SU-DHL-6 (cell line): ENCODE measurements at regions not wholly inside any gene's neighbourhood (a gene's known extent, or its start where the extent isn't known, plus 50 kb on each side); places are given as distances from the start of the nearest gene placed in this dataset.

ENCODE experiments used
- H2AFZ ChIP-seq: fragments of 200-600 bp; sonication (generic); 2 replicates; pipeline ENCODE4 v1.6.1; 2014; ENCODE audit warnings: low read depth, mild to moderate bottlenecking, moderate library complexity, mixed read lengths, antibody characterized with exemption, low read length; ENCODE audit not compliant: severe bottlenecking
- H3F3A ChIP-seq: fragments of 200-600 bp; shearing (Covaris generic); 2 replicates; pipeline ENCODE4 v1.6.0; 2016; ENCODE audit warnings: antibody characterized with exemption, mild to moderate bottlenecking; ENCODE audit not compliant: insufficient read depth
- H3K27ac ChIP-seq: fragments of 200-600 bp; sonication (generic); 2 replicates; pipeline ENCODE4 v1.5.1; 2016; ENCODE audit warnings: low read depth, mild to moderate bottlenecking, low read length, moderate library complexity, mixed read lengths
- H3K27me3 ChIP-seq: fragments of 200-600 bp; sonication (generic), shearing (Covaris generic); 2 replicates; pipeline ENCODE4 v1.6.0; 2014; ENCODE audit warnings: mild to moderate bottlenecking, low read length
- H3K36me3 ChIP-seq: fragments of 200-600 bp; sonication (generic); 2 replicates; pipeline ENCODE4 v1.6.1; 2014; ENCODE audit warnings: mild to moderate bottlenecking, low read length, mixed read lengths
- H3K4me2 ChIP-seq: fragments of 300-600, 200-600 bp; shearing (Covaris generic), sonication (generic); 2 replicates; pipeline ENCODE4 v1.6.0; 2014; ENCODE audit warnings: low read length, low read depth, mild to moderate bottlenecking; ENCODE audit not compliant: poor library complexity, severe bottlenecking
- H3K4me3 ChIP-seq: fragments of 200-600 bp; sonication (generic); 2 replicates; pipeline ENCODE4 v1.5.1; 2014; ENCODE audit warnings: antibody characterized with exemption, low read length, mild to moderate bottlenecking, mixed read lengths; ENCODE audit not compliant: insufficient read depth, poor library complexity, severe bottlenecking
- H3K79me2 ChIP-seq: fragments of 200-600 bp; sonication (generic); 2 replicates; pipeline ENCODE4 v1.6.1; 2014; ENCODE audit warnings: mild to moderate bottlenecking, low read length, moderate library complexity; ENCODE audit not compliant: insufficient read depth
- H3K9ac ChIP-seq: fragments of 200-600 bp; sonication (generic); 2 replicates; pipeline ENCODE4 v1.7.0; 2014; ENCODE audit warnings: mild to moderate bottlenecking, low read length
- H3K9me2 ChIP-seq: fragments of 200-600 bp; sonication (generic); replicated peaks from 2 replicates; pipeline ENCODE4 v1.6.1; 2014; ENCODE audit warnings: low read length; ENCODE audit not compliant: insufficient read depth
- H3K9me3 ChIP-seq: fragments of 200-600 bp; sonication (generic); 2 replicates; pipeline ENCODE4 v1.6.1; 2014; ENCODE audit warnings: low read length, mixed read lengths; ENCODE audit not compliant: insufficient read depth
- H4K20me1 ChIP-seq: fragments of 200-600 bp; sonication (generic); 2 replicates; pipeline ENCODE4 v1.6.1; 2014; ENCODE audit warnings: low read depth, mild to moderate bottlenecking, antibody characterized with exemption, low read length, moderate library complexity, mixed read lengths
- EZH2phosphoT487 ChIP-seq: fragments of 200-600 bp; sonication (generic), shearing (Covaris generic); conservative IDR thresholded peaks from 2 replicates; pipeline ENCODE4 v1.6.1; 2018; ENCODE audit warnings: mild to moderate bottlenecking, antibody characterized with exemption, low read length, moderate library complexity, mixed read lengths
- TF ChIP-seq, protein P1 (sequence below): fragments of 200-600 bp; sonication (generic); IDR thresholded peaks from one replicate; pipeline ENCODE4 v1.5.1; 2017; ENCODE audit warnings: antibody characterized with exemption, mild to moderate bottlenecking, low read length, moderate library complexity; ENCODE audit not compliant: insufficient read depth, poor library complexity, severe bottlenecking

DNA sequence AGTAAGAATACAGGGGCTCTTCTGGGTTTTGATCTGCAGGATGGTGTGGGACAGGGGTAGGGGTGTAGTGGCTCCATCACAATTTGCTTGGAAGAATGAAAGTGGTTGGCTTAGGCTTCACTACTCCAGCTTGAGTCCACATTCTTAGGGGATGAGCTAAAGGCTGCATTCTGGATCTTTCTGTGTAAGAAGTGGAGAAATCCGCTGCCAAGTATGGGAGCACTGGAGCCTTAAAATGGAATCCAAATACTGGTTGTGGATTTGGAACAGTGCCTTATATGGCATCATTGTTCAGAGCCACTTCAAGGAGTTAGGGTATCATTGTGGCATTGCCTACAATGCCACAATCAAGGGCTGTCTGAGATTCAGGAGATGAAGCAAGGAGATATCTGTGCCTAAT, 187.1 kb downstream of the LMO4 start:
- Histone ChIP-seq H4K20me1 (no peaks in the 10 kb centered on the region), H3K27ac (no peak overlapping the region), H3K4me2 (no peak overlapping the region), H3K27me3 (no peaks in the 10 kb centered on the region), H3K36me3 (no peaks in the 10 kb centered on the region), H3K9me3 (no peaks in the 10 kb centered on the region), H3F3A (no peaks in the 10 kb centered on the region), H2AFZ (no peak overlapping the region), H3K79me2 (no peaks in the 10 kb centered on the region), H3K4me3 (no peak overlapping the region), H3K9me2 (no peaks in the 10 kb centered on the region), H3K9ac (no peak overlapping the region)
- TF ChIP-seq, protein P1, sequence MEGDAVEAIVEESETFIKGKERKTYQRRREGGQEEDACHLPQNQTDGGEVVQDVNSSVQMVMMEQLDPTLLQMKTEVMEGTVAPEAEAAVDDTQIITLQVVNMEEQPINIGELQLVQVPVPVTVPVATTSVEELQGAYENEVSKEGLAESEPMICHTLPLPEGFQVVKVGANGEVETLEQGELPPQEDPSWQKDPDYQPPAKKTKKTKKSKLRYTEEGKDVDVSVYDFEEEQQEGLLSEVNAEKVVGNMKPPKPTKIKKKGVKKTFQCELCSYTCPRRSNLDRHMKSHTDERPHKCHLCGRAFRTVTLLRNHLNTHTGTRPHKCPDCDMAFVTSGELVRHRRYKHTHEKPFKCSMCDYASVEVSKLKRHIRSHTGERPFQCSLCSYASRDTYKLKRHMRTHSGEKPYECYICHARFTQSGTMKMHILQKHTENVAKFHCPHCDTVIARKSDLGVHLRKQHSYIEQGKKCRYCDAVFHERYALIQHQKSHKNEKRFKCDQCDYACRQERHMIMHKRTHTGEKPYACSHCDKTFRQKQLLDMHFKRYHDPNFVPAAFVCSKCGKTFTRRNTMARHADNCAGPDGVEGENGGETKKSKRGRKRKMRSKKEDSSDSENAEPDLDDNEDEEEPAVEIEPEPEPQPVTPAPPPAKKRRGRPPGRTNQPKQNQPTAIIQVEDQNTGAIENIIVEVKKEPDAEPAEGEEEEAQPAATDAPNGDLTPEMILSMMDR, result no peak
- no peak for TF ChIP-seq EZH2phosphoT487

DNA sequence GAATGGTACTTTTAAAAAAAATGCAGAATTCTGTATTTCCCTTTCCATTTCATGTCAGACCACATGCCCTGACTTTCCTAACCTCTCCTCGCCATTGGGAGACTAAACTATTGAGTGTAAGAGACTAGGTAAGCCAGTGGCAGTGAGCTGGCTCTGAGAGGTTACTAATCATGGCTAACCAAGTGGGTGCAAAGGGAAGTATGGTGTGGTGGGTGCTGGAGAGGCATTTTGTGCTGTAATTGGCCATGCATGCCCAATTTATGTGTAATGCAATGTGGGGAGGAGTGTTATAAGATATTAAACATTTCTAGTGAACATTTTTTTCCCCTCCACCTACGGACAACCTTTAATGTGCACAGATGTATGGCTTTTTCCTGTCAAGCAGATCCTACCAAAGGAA, 190.1 kb downstream of the LMO4 start:
- no peak overlapping the region for H3K4me2 ChIP-seq
- no peak overlapping the region for H3K27ac ChIP-seq
- H3K27me3 ChIP-seq, result no peaks in the 10 kb centered on the region
- TF ChIP-seq, protein P1, result no peak
- no peak for TF ChIP-seq EZH2phosphoT487
- H3K79me2 ChIP-seq, result no peaks in the 10 kb centered on the region
- no peaks in the 10 kb centered on the region for H4K20me1 ChIP-seq
- H3F3A ChIP-seq, result no peaks in the 10 kb centered on the region
- no peaks in the 10 kb centered on the region for H3K9me3 ChIP-seq
- H2AFZ ChIP-seq, result no peak overlapping the region
- no peaks in the 10 kb centered on the region for H3K9me2 ChIP-seq
- no peaks in the 10 kb centered on the region for H3K36me3 ChIP-seq
- no peak overlapping the region for H3K4me3 ChIP-seq
- no peak overlapping the region for H3K9ac ChIP-seq

DNA sequence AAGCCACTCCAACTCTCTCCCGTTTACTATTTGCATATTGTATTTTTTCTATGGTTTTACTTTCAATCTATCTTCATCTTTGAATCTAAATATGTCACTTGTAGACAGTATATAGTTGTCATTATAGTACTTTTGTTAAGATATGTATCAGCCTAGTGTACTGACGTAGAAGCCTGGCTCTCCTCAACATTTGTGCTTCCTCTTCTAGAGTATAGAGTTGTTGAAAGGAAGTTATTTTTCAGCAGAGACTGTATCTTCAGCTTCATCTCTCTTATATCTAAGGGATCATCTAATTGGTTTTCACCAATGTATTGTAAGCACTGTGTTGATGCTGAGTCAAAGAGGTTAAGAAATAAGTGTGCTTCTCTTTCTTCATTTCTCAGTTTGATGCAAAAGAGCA, 192.8 kb downstream of the LMO4 start:
- Histone ChIP-seq H3K27ac (no peak overlapping the region), H3K27me3 (no peaks in the 10 kb centered on the region), H3K4me2 (no peak overlapping the region), H3K4me3 (no peak overlapping the region), H3K9ac (no peak overlapping the region), H3F3A (no peaks in the 10 kb centered on the region), H4K20me1 (no peaks in the 10 kb centered on the region), H2AFZ (no peak overlapping the region), H3K36me3 (no peaks in the 10 kb centered on the region), H3K9me3 (no peaks in the 10 kb centered on the region), H3K79me2 (no peaks in the 10 kb centered on the region), H3K9me2 (no peaks in the 10 kb centered on the region)
- TF ChIP-seq, protein P1, result no peak
- no peak for TF ChIP-seq EZH2phosphoT487
